K562 (cell line): ENCODE measurements at regions not wholly inside any gene's neighbourhood (a gene's known extent, or its start where the extent isn't known, plus 50 kb on each side); places are given as distances from the start of the nearest gene placed in this dataset.

Source experiments
- HES1 ChIP-seq: fragments of 450-650 bp; IDR thresholded peaks from 2 replicates; pipeline ENCODE4 v1.6.1; 2016; ENCODE audit warnings: low read depth, mild to moderate bottlenecking, moderate library complexity
- LARP7 ChIP-seq: fragments of 450-650 bp; IDR thresholded peaks from 2 replicates; pipeline ENCODE4 v1.6.1; 2016
- NFIC ChIP-seq: fragments of 450-650 bp; IDR thresholded peaks from 2 replicates; pipeline ENCODE4 v1.6.1; 2017; ENCODE audit warnings: mild to moderate bottlenecking, inconsistent platforms
- PRMT5 ChIP-seq: sonication (generic); formaldehyde crosslinking; IDR thresholded peaks from 2 replicates; pipeline ENCODE4 v1.5.0; 2020; ENCODE audit warnings: missing genetic modification reagents
- RAD21 ChIP-seq, 2 experiments: fragments of 250-450 bp in 1 of 2; fragments of 450-650 bp in 1 of 2; sonication (Bioruptor Pico) in 1 of 2; formaldehyde crosslinking in 1 of 2; IDR thresholded peaks in 1 of 2; conservative IDR thresholded peaks in 1 of 2; 2 replicates each; pipeline versions ENCODE4 v1.4.0 to v1.8.0; 2020 to 2022; ENCODE audit warnings: mild to moderate bottlenecking in 2 of 2, moderate library complexity in 1 of 2
- SRSF3 ChIP-seq: fragments of 200-400 bp; formaldehyde crosslinking; IDR thresholded peaks from 2 replicates; pipeline ENCODE4 v1.6.1; 2016; ENCODE audit warnings: mild to moderate bottlenecking, low read length, moderate library complexity; ENCODE audit not compliant: insufficient read depth
- THRA ChIP-seq: fragments of 450-650 bp; IDR thresholded peaks from 2 replicates; pipeline ENCODE4 v1.6.1; 2017; ENCODE audit warnings: mild to moderate bottlenecking, moderate library complexity
- XRCC3 ChIP-seq: fragments of 450-650 bp; IDR thresholded peaks from 2 replicates; pipeline ENCODE4 v1.6.1; 2017; ENCODE audit warnings: mild to moderate bottlenecking, moderate library complexity
- ZNF347 ChIP-seq: fragments of 450-650 bp; formaldehyde crosslinking; IDR thresholded peaks from 2 replicates; pipeline ENCODE4 v1.4.0; 2020; ENCODE audit warnings: low read depth, mild to moderate bottlenecking, moderate library complexity
- ZNF518B ChIP-seq: fragments of 250-450 bp; sonication (Bioruptor Pico); IDR thresholded peaks from 2 replicates; pipeline ENCODE4 v1.5.0; 2021; ENCODE audit warnings: mild to moderate bottlenecking, moderate library complexity
- TF ChIP-seq, protein P1 (sequence below): sonication (generic); formaldehyde crosslinking; IDR thresholded peaks from 2 replicates; pipeline ENCODE4 v1.8.0; 2022; ENCODE audit warnings: mild to moderate bottlenecking, missing genetic modification reagents

DNA sequence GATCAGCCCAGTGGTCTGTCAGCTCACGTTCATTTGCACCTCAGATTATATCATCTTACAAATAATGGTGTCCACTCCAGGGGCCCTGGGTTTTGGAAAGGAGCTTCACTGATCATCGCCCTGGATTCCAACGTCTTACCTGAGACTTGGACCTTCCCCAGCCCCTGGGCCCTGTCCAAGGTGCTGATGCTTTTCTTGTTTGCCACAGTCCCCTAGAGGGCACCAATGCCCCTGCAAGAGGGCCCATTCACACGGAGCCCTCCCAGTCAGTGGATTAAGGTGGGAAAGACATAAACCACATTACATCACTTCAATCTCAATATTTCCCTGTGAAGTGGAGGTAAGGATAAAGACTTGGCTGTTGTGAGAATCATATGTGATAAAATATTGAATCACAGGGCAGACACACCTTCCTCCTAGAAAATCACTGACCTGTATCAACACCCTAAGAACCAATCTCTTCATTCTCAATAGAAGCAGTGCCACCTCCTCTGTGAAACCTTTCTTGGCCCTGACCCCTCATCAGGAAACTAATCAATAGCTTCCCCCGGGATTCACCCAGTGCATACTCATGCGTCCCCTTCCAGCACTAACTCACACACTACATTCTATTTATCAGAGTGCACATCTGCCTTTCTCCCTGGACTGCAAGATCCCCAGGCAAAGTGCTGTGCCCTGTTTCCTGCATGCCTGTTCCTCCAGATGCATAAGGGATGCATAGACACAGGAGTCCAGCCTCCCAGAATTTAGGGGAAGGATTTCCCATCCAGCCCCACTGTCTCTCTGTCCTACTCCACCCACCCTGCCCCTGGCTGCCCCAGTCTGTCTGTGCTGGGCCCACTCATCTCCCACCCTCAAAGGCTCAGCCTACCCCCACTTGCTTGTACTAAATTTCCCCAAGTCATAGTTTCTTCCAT lies 167.0 kb downstream of the BUD13 start (continued):
- TF ChIP-seq THRA (no peak), LARP7 (no peak), PRMT5 (0 out of 2 replicates have a peak, but pooled peaks have one; percentile 26), NFIC (no peak), ZNF347 (CRISPR knock-in tag) (no peak), ZNF518B (CRISPR knock-in tag) (no peak), HES1 (no peak), XRCC3 (no peak), RAD21 (CRISPR knock-in tag; conservative IDR thresholded peaks at IDR 0.05 in 1 of 2, IDR thresholded peaks at IDR 0.05 in 1 of 2) (peak in 1 of 2 experiments; percentile 18; a peak in 1 of 4 replicates), SRSF3 (no peak)
- TF ChIP-seq, protein P1, sequence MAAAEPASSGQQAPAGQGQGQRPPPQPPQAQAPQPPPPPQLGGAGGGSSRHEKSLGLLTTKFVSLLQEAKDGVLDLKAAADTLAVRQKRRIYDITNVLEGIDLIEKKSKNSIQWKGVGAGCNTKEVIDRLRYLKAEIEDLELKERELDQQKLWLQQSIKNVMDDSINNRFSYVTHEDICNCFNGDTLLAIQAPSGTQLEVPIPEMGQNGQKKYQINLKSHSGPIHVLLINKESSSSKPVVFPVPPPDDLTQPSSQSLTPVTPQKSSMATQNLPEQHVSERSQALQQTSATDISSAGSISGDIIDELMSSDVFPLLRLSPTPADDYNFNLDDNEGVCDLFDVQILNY (CRISPR knock-in tag), result no peak
